ENCODE measurements at regions not wholly inside any gene's neighbourhood (a gene's known extent, or its start where the extent isn't known, plus 50 kb on each side); places are given as distances from the start of the nearest gene placed in this dataset.

- Histone ChIP-seq H4K20me1 (ENCODE audit: insufficient read depth) (no peaks in the 10 kb centered on the region), H3K9me3 (no peaks in the 10 kb centered on the region), H3K36me3 (replicated peaks in 1 of 2; ENCODE audit: control insufficient read depth in 1 of 2, insufficient read depth in 2 of 2, low read length in 1 of 2) (no peaks in the 10 kb centered on the region), H3K27ac (ENCODE audit: low read depth in 2 of 2, low read length in 1 of 2) (no peak overlapping the region), H3K4me3 (ENCODE audit: low read depth in 2 of 2, low read length in 1 of 2) (no peak overlapping the region), H2AFZ (ENCODE audit: low read depth) (no peak overlapping the region), H3K4me1 (ENCODE audit: control insufficient read depth in 1 of 2, insufficient read depth in 2 of 2, low read depth in 1 of 2, low read length in 1 of 2) (no peaks in the 10 kb centered on the region), H3K9ac (no peak overlapping the region), H3K9me2 (no peaks in the 10 kb centered on the region), H3K4me2 (no peak overlapping the region), H3K27me3 (ENCODE audit: insufficient read depth) (no peaks in the 10 kb centered on the region), H3F3A (replicated peaks; ENCODE audit: insufficient read depth) (no peaks in the 10 kb centered on the region), H3K79me2 (ENCODE audit: insufficient read depth) (no peaks in the 10 kb centered on the region)
- CTCF ChIA-PET = no interaction called here
- no peak for DNase-seq
- POLR2A ChIA-PET = no interaction called here
- WGBS (ENCODE audit: low lambda C conversion rate) = 22% methylated on average over 2 of the region's 2 CpGs
- no peak for TF ChIP-seq MEF2A (IDR thresholded peaks at IDR 0.05; ENCODE audit: borderline replicate concordance, low read depth)
- no peak for TF ChIP-seq SMC3 (IDR thresholded peaks at IDR 0.05; ENCODE audit: low read depth, low read length)
- TF ChIP-seq FOSL2 (IDR thresholded peaks at IDR 0.05; ENCODE audit: borderline replicate concordance, low read depth) = no peak
- TF ChIP-seq GABPA (IDR thresholded peaks at IDR 0.05; ENCODE audit: low read depth) = no peak
- no peak for TF ChIP-seq CTCF (IDR thresholded peaks at IDR 0.05)
Observed at GRCh38 chr3:168394439-168394838, 298.7 kb upstream of the GOLIM4 start.

GRCh38 chr3:168386301-168386700 is 290.6 kb upstream of the GOLIM4 start:
- H3K9ac ChIP-seq = no peak overlapping the region
- TF ChIP-seq MXI1 (IDR thresholded peaks at IDR 0.05; ENCODE audit: low read depth, low read length) = no peak
- no peak for TF ChIP-seq USF2 (IDR thresholded peaks at IDR 0.05; ENCODE audit: borderline replicate concordance, low read depth, low read length)
- TF ChIP-seq PBX3 (IDR thresholded peaks at IDR 0.05) = no peak
- no peak for TF ChIP-seq TEAD4 (IDR thresholded peaks at IDR 0.05; ENCODE audit: borderline replicate concordance, insufficient read depth)
- TF ChIP-seq ELF1 (IDR thresholded peaks at IDR 0.05) = no peak
- CTCF ChIA-PET = interaction anchor here (0.8 to 1.6 kb wide), 3 partner anchors 10 to 461 kb away, joined by 3 to 5 read pairs (median 4); no protein-coding TSS in a partner anchor

More at GRCh38 chr3:168386301-168386700, 290.6 kb upstream of the GOLIM4 start:
- no peaks in the 10 kb centered on the region for H3K9me2 ChIP-seq
- H3K4me1 ChIP-seq (ENCODE audit: control insufficient read depth in 1 of 2, insufficient read depth in 2 of 2, low read depth in 1 of 2, low read length in 1 of 2) = no peaks in the 10 kb centered on the region
- no peak overlapping the region for H3K27ac ChIP-seq (ENCODE audit: low read depth in 2 of 2, low read length in 1 of 2)
- no peaks in the 10 kb centered on the region for H3K36me3 ChIP-seq (replicated peaks in 1 of 2; ENCODE audit: control insufficient read depth in 1 of 2, insufficient read depth in 2 of 2, low read length in 1 of 2)
- DNase-seq = no peak
- H3K4me3 ChIP-seq (ENCODE audit: low read depth in 2 of 2, low read length in 1 of 2) = no peak overlapping the region
- H2AFZ ChIP-seq (ENCODE audit: low read depth) = no peak overlapping the region
- no peaks in the 10 kb centered on the region for H3K79me2 ChIP-seq (ENCODE audit: insufficient read depth)
- H3F3A ChIP-seq (replicated peaks; ENCODE audit: insufficient read depth) = no peaks in the 10 kb centered on the region
- POLR2A ChIA-PET = no interaction called here
- no peaks in the 10 kb centered on the region for H3K27me3 ChIP-seq (ENCODE audit: insufficient read depth)
- H3K4me2 ChIP-seq = no peak overlapping the region
- no peaks in the 10 kb centered on the region for H3K9me3 ChIP-seq
- no peaks in the 10 kb centered on the region for H4K20me1 ChIP-seq (ENCODE audit: insufficient read depth)

Measured in SK-N-SH (cell line).